CD4-positive, alpha-beta memory T cell (primary cell): ENCODE measurements at regions not wholly inside any gene's neighbourhood (a gene's known extent, or its start where the extent isn't known, plus 50 kb on each side); places are given as distances from the start of the nearest gene placed in this dataset.

Source experiments
- CTCF ChIA-PET: fragments of 350-600 bp; sonication (Branson Sonifier 250); formaldehyde crosslinking; loops from one replicate; lab custom pipeline; 2021; ENCODE audit warnings: inconsistent platforms; ENCODE audit not compliant: partially characterized antibody; lab: Charles Lee
- POLR2A ChIA-PET: fragments of 350-600 bp; sonication (Branson Sonifier 250); formaldehyde crosslinking; loops from one replicate; lab custom pipeline; 2021; ENCODE audit not compliant: partially characterized antibody; lab: Charles Lee
- DNase-seq, 5 donors: peaks; one replicate each; pipeline versions ENCODE4 v3.0.0 to v3.0.0-alpha.2; 2020 to 2022; ENCODE audit warnings: mixed read lengths in 1 of 5
- H3K27ac ChIP-seq: one replicate; pipeline ENCODE4 v1.7.0; 2013; ENCODE audit warnings: low read depth, low read length
- H3K27me3 ChIP-seq: 2 replicates; pipeline ENCODE4 v1.7.0; 2013; ENCODE audit warnings: mild to moderate bottlenecking, low read length, moderate library complexity; ENCODE audit not compliant: insufficient read depth
- H3K36me3 ChIP-seq: 2 replicates; pipeline ENCODE4 v1.7.0; 2013; ENCODE audit warnings: mild to moderate bottlenecking, low read length, moderate library complexity; ENCODE audit not compliant: insufficient read depth
- H3K4me1 ChIP-seq: 2 replicates; pipeline ENCODE4 v1.7.0; 2013; ENCODE audit warnings: mild to moderate bottlenecking, low read length, moderate library complexity; ENCODE audit not compliant: insufficient read depth
- H3K4me3 ChIP-seq, 2 donors: one replicate each; pipeline ENCODE4 v1.7.0; 2013; ENCODE audit warnings: low read length in 2 of 2, mild to moderate bottlenecking in 1 of 2
- H3K9me3 ChIP-seq, 2 donors: one replicate each; pipeline ENCODE4 v1.7.0; 2013; ENCODE audit warnings: low read length in 2 of 2, control low read depth in 1 of 2; ENCODE audit not compliant: control insufficient read depth in 1 of 2
- H3K27ac Mint-ChIP-seq, 7 donors: one replicate each; pipeline ENCODE4 v1.8.0; 2020 to 2021; ENCODE audit warnings: mixed read lengths in 7 of 7, mild to moderate bottlenecking in 6 of 7, inconsistent platforms in 3 of 7, moderate library complexity in 3 of 7
- H3K27me3 Mint-ChIP-seq, 2 donors: one replicate each; pipeline ENCODE4 v1.8.0; 2020 to 2021; ENCODE audit warnings: mixed read lengths in 2 of 2
- H3K36me3 Mint-ChIP-seq, 2 donors: one replicate each; pipeline ENCODE4 v1.8.0; 2020 to 2021; ENCODE audit warnings: mixed read lengths in 2 of 2, inconsistent platforms in 1 of 2, mild to moderate bottlenecking in 1 of 2
- H3K4me1 Mint-ChIP-seq, 4 donors: one replicate each; pipeline ENCODE4 v1.8.0; 2020 to 2021; ENCODE audit warnings: mixed read lengths in 4 of 4, mild to moderate bottlenecking in 1 of 4
- H3K4me3 Mint-ChIP-seq, 8 donors: one replicate each; pipeline ENCODE4 v1.8.0; 2020 to 2021; ENCODE audit warnings: mixed read lengths in 8 of 8, mild to moderate bottlenecking in 7 of 8, moderate library complexity in 6 of 8, inconsistent platforms in 3 of 8
- H3K9me3 Mint-ChIP-seq, 8 donors: one replicate each; pipeline ENCODE4 v1.8.0; 2020 to 2021; ENCODE audit warnings: mixed read lengths in 8 of 8, mild to moderate bottlenecking in 5 of 8, inconsistent platforms in 3 of 8, moderate library complexity in 1 of 8
- intact Hi-C: fragments of 100-400 bp; cut with micrococcal nuclease; formaldehyde crosslinking; loops from one replicate; pipeline ENCODE4 v1.15.1; 2023

DNA sequence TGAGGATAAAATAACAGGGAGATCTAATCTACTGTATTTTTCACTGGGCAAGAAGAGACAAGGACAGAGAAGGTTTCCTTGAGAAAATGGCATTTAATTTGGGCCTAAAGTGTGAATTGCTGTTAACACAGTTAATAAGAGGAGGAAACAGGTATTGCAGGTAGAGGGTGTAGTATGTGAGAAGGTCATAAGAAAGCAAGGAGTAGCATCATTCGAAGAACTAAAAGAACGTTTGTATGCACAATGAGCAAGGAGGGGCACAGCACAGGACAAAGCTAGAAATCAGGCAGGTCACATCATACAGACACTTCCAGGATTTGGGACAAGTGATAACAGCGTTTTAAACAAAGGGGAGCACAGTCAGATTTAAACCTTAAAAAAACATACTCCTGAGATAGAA is 85.1 kb upstream of the PLEKHA5 start:
- Mint-ChIP-seq H3K4me1 (no peaks in the 10 kb centered on the region), H3K9me3 (peaks cover 0 to 3% (median 0%) of the 10 kb centered on the region in 8 donors), H3K4me3 (no peak overlapping the region), H3K27ac (no peak overlapping the region), H3K27me3 (peaks cover 0 to 4% of the 10 kb centered on the region in 2 donors), H3K36me3 (no peaks in the 10 kb centered on the region)
- Histone ChIP-seq H3K9me3 (no peaks in the 10 kb centered on the region), H3K27ac (no peak overlapping the region), H3K4me1 (no peaks in the 10 kb centered on the region), H3K4me3 (no peak overlapping the region), H3K27me3 (no peaks in the 10 kb centered on the region), H3K36me3 (no peaks in the 10 kb centered on the region)
- ChIA-PET POLR2A (no interaction called here), CTCF (no interaction called here)
- DNase-seq = no peak
- intact Hi-C loops = no loop called here

DNA sequence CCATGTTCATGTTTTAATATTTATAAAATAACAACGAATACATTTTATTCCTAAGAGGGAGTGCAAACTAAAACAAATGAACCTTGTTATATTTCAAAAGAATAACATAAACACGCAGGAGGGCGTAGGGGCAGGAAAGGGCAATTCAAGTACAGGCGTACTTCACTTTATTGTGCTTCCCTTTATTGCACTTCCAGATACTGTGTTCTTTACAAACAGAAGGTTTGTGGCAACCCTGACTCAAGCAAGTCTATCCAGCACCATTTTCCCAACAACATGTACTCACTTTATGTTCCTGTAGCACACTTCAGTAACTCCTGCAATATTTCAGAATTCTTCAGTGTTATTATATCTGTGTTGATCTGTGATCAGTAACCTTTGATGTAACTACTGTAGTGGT is 84.6 kb upstream of the PLEKHA5 start:
- intact Hi-C loops = no loop called here
- no peak overlapping the region for H3K4me3 ChIP-seq
- H3K4me1 ChIP-seq = no peaks in the 10 kb centered on the region
- Mint-ChIP-seq H3K27ac (no peak overlapping the region), H3K9me3 (peaks cover 0 to 3% (median 0%) of the 10 kb centered on the region in 8 donors), H3K4me3 (no peak overlapping the region), H3K4me1 (no peaks in the 10 kb centered on the region), H3K36me3 (no peaks in the 10 kb centered on the region), H3K27me3 (peaks cover 0 to 4% of the 10 kb centered on the region in 2 donors)
- ChIA-PET POLR2A (no interaction called here), CTCF (no interaction called here)
- no peak overlapping the region for H3K27ac ChIP-seq
- H3K27me3 ChIP-seq = no peaks in the 10 kb centered on the region
- no peaks in the 10 kb centered on the region for H3K36me3 ChIP-seq
- DNase-seq = no peak
- H3K9me3 ChIP-seq = no peaks in the 10 kb centered on the region

DNA sequence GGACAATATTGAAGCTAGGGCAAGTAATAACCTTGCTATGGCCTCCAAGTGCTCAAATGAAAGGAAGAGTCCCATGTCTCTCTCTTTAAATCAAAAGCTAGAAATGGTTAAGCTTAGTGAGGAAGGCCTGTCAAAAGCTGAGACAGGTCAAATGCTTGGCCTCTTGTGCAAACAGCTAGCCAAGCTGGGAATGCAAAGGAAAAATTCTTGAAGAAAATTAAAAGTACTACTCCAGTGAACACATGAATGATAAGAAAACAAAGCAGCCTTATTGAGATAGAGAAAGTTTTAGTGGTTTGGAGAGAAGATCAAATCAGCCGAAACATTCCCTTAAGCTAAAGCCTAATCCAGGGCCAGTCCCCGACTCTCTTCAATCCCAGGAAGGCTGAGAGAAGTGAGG is 84.1 kb upstream of the PLEKHA5 start:
- no peaks in the 10 kb centered on the region for H3K36me3 Mint-ChIP-seq
- H3K4me3 Mint-ChIP-seq = no peak overlapping the region
- ChIA-PET CTCF (no interaction called here), POLR2A (no interaction called here)
- H3K36me3 ChIP-seq = no peaks in the 10 kb centered on the region
- H3K27ac ChIP-seq = no peak overlapping the region
- DNase-seq = no peak
- intact Hi-C loops = no loop called here
- no peak overlapping the region for H3K4me3 ChIP-seq
- H3K4me1 Mint-ChIP-seq = no peaks in the 10 kb centered on the region
- no peaks in the 10 kb centered on the region for H3K4me1 ChIP-seq
- peaks cover 0 to 4% of the 10 kb centered on the region in 2 donors for H3K27me3 Mint-ChIP-seq
- peaks cover 0 to 3% (median 0%) of the 10 kb centered on the region in 8 donors for H3K9me3 Mint-ChIP-seq
- no peak overlapping the region for H3K27ac Mint-ChIP-seq
- no peaks in the 10 kb centered on the region for H3K27me3 ChIP-seq
- H3K9me3 ChIP-seq = no peaks in the 10 kb centered on the region

DNA sequence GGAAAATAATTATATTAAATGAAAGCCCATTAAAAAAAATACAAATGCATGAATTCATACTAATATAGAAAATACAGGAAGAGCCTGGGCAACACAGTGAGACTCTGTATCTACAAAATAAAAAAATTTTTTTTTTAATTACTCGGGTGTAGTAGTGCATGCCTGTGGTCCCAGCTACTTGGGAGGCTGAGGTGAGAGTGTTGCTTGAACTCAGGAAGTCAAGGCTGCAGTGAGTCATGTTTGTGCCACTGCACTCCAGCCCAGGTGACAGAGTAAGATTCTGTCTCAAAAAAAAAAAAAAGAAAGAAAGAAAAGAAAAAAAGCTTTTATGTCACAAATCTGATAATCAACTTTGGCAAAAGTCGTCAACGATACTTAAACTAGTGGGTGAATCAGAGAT is 80.6 kb upstream of the PLEKHA5 start:
- peak in 1 of 5 donors; percentile 1 for DNase-seq
- intact Hi-C loops = no loop called here
- H3K4me3 ChIP-seq = no peak overlapping the region
- Mint-ChIP-seq H3K4me1 (peaks cover 0 to 3% (median 0%) of the 10 kb centered on the region in 4 donors), H3K27me3 (peaks cover 0 to 4% of the 10 kb centered on the region in 2 donors), H3K9me3 (peaks cover 0 to 3% (median 0%) of the 10 kb centered on the region in 8 donors), H3K27ac (no peak overlapping the region), H3K36me3 (no peaks in the 10 kb centered on the region), H3K4me3 (no peak overlapping the region)
- H3K36me3 ChIP-seq = no peaks in the 10 kb centered on the region
- no peaks in the 10 kb centered on the region for H3K27me3 ChIP-seq
- ChIA-PET CTCF (no interaction called here), POLR2A (no interaction called here)
- no peaks in the 10 kb centered on the region for H3K4me1 ChIP-seq
- no peaks in the 10 kb centered on the region for H3K9me3 ChIP-seq
- no peak overlapping the region for H3K27ac ChIP-seq

DNA sequence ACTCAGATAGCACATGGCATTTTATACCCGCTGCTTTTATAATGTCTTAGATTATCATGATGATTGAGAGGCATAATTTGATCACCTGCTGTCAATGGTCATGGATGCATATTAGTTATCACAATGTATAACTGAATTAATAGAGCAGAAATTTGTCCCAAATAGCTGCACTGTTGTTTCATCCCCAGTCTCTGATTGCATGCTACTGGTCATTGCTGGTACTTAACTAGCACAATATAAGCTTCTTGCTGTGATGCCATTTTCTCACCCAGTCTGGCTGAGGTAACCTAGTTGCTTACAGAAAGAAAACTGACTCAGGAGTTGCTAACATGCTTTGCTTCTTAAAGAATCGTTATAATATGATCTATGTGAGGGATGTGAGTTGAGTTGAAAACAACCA is 76.8 kb upstream of the PLEKHA5 start:
- ChIA-PET POLR2A (no interaction called here), CTCF (no interaction called here)
- Mint-ChIP-seq H3K4me1 (peaks cover 0 to 7% (median 4%) of the 10 kb centered on the region in 4 donors), H3K4me3 (no peak overlapping the region), H3K27me3 (peaks cover 4 to 6% of the 10 kb centered on the region in 2 donors), H3K9me3 (peaks cover 0 to 3% (median 0%) of the 10 kb centered on the region in 8 donors), H3K27ac (peak overlapping the region in 1 of 7 donors; percentile 12), H3K36me3 (no peaks in the 10 kb centered on the region)
- Histone ChIP-seq H3K4me3 (no peak overlapping the region), H3K9me3 (no peaks in the 10 kb centered on the region), H3K27me3 (no peaks in the 10 kb centered on the region), H3K4me1 (no peaks in the 10 kb centered on the region), H3K36me3 (no peaks in the 10 kb centered on the region), H3K27ac (no peak overlapping the region)
- intact Hi-C loops = no loop called here
- no peak for DNase-seq

DNA sequence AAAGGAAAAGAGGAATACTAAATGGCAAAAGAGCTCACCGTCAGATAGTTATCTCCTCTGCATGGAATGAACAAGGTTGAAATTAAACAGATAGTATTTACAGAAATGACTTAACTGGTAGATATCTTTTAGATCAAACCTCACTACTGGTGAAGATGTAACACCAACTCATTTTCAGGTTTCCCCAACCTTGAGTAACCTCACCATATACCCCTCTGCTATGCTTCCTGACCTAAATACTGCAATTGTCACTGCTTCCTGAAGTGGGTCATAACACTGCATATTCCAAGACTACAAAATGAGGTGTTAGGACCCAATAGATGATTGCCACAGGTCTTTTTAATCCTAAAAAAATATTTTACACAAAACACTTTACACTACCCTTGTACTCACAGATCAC is 76.3 kb upstream of the PLEKHA5 start:
- no peak overlapping the region for H3K4me3 Mint-ChIP-seq
- H3K27me3 Mint-ChIP-seq = peaks cover 4 to 6% of the 10 kb centered on the region in 2 donors
- H3K27me3 ChIP-seq = no peaks in the 10 kb centered on the region
- H3K4me1 Mint-ChIP-seq = peaks cover 0 to 7% (median 4%) of the 10 kb centered on the region in 4 donors
- peaks cover 0 to 3% (median 0%) of the 10 kb centered on the region in 8 donors for H3K9me3 Mint-ChIP-seq
- no peak overlapping the region for H3K27ac Mint-ChIP-seq
- no peaks in the 10 kb centered on the region for H3K36me3 Mint-ChIP-seq
- H3K36me3 ChIP-seq = no peaks in the 10 kb centered on the region
- no peaks in the 10 kb centered on the region for H3K9me3 ChIP-seq
- POLR2A ChIA-PET = no interaction called here
- H3K4me1 ChIP-seq = no peaks in the 10 kb centered on the region
- H3K27ac ChIP-seq = no peak overlapping the region
- DNase-seq = no peak
- intact Hi-C loops = no loop called here
- CTCF ChIA-PET = no interaction called here
- no peak overlapping the region for H3K4me3 ChIP-seq

DNA sequence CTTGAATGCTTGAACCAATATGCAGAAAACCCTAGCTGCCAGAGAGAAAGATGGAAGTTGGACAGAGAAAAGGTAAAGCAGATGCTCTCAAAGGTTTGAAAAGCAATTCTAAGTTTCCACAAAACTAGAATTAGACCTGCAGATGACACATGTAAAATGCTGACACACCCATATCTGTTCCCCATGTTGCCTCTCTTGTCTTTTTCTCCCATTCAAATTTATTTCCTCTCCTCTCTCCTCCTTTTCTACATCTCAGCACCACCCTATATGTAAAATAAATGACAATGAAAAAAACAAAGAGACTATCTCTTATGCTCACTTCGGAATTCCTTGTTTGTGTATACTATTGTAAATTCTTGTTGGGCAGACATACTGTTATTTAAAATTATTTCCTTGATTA is 75.5 kb upstream of the PLEKHA5 start:
- Histone ChIP-seq H3K4me3 (no peak overlapping the region), H3K4me1 (no peaks in the 10 kb centered on the region), H3K27me3 (no peaks in the 10 kb centered on the region), H3K36me3 (no peaks in the 10 kb centered on the region), H3K9me3 (no peaks in the 10 kb centered on the region), H3K27ac (no peak overlapping the region)
- no peak for DNase-seq
- Mint-ChIP-seq H3K4me3 (no peak overlapping the region), H3K9me3 (peaks cover 0 to 3% (median 0%) of the 10 kb centered on the region in 8 donors), H3K27me3 (peaks cover 4 to 6% of the 10 kb centered on the region in 2 donors), H3K36me3 (no peaks in the 10 kb centered on the region), H3K4me1 (peaks cover 0 to 7% (median 4%) of the 10 kb centered on the region in 4 donors), H3K27ac (no peak overlapping the region)
- intact Hi-C loops = no loop called here
- CTCF ChIA-PET = no interaction called here
- POLR2A ChIA-PET = no interaction called here

DNA sequence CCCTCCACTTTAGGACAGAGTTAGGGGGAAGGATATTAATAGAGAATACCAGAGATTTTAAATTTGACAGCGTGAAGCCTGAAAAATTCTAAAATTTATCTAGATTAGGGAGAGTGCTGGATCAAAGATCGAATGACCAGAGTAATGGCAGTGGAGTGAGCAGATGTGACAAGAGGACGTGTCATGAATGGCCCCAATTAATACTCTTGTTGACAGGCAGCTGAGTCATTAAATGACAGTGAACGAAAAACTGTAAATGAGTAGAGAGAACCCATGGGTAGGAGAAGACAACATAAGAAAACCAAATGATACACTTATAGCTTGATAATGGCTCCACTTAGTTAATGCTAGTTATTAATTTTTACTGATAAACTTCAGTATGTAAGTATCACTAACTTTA is 73.9 kb upstream of the PLEKHA5 start:
- Histone ChIP-seq H3K27me3 (no peaks in the 10 kb centered on the region), H3K36me3 (no peaks in the 10 kb centered on the region), H3K4me3 (no peak overlapping the region), H3K9me3 (no peaks in the 10 kb centered on the region), H3K27ac (no peak overlapping the region), H3K4me1 (no peaks in the 10 kb centered on the region)
- H3K4me3 Mint-ChIP-seq = no peak overlapping the region
- DNase-seq = no peak
- CTCF ChIA-PET = no interaction called here
- no peak overlapping the region for H3K27ac Mint-ChIP-seq
- peaks cover 0 to 7% (median 4%) of the 10 kb centered on the region in 4 donors for H3K4me1 Mint-ChIP-seq
- H3K36me3 Mint-ChIP-seq = no peaks in the 10 kb centered on the region
- POLR2A ChIA-PET = no interaction called here
- peaks cover 0 to 3% (median 0%) of the 10 kb centered on the region in 8 donors for H3K9me3 Mint-ChIP-seq
- H3K27me3 Mint-ChIP-seq = peaks cover 4 to 6% of the 10 kb centered on the region in 2 donors
- intact Hi-C loops = no loop called here
